Adrenal gland (tissue), 9 donors: ENCODE measurements at regions not wholly inside any gene's neighbourhood (a gene's known extent, or its start where the extent isn't known, plus 50 kb on each side); places are given as distances from the start of the nearest gene placed in this dataset.

Source experiments
- DNase-seq, 7 donors: peaks; one replicate each; pipeline ENCODE4 v3.0.0-alpha.2; 2019 to 2020
- H3K27ac ChIP-seq, 5 donors: fragments of 200-600 bp; sonication (generic) in 4 of 5; 1 replicate in 3 of 5; 2 replicates in 2 of 5; pipeline versions ENCODE4 v1.5.1 to v1.8.0; 2016 to 2020; ENCODE audit warnings: mild to moderate bottlenecking in 1 of 5
- H3K27me3 ChIP-seq: fragments of 200-600 bp; 2 replicates; pipeline ENCODE4 v1.8.0; 2021
- H3K36me3 ChIP-seq, 2 donors: fragments of 200-600 bp; replicated peaks in 1 of 2; 1 replicate in 1 of 2; 2 replicates in 1 of 2; pipeline versions ENCODE4 v1.5.1 to v1.8.0; 2018 to 2022
- H3K4me1 ChIP-seq, 2 donors: fragments of 200-600 bp; replicated peaks in 1 of 2; 1 replicate in 1 of 2; 2 replicates in 1 of 2; pipeline versions ENCODE4 v1.5.1 to v1.8.0; 2018 to 2021
- H3K4me3 ChIP-seq, 4 donors: fragments of 200-600 bp; sonication (generic) in 3 of 4; one replicate each; pipeline ENCODE4 v1.5.1; 2016 to 2018
- H3K9me3 ChIP-seq, 3 donors: fragments of 200-600 bp; sonication (generic) in 1 of 3; replicated peaks in 1 of 3; 1 replicate in 2 of 3; 2 replicates in 1 of 3; pipeline versions ENCODE4 v1.5.1 to v1.8.0; 2016 to 2021
- CTCF ChIP-seq, 6 experiments: fragments of 450-650 bp in 4 of 6; fragments of 200-600 bp in 2 of 6; sonication (generic) in 1 of 6; IDR thresholded peaks; 1 replicate in 5 of 6; 2 replicates in 1 of 6; pipeline versions ENCODE4 v1.5.1 to v1.8.0; 2016 to 2021; ENCODE audit warnings: antibody characterized with exemption in 6 of 6, mild to moderate bottlenecking in 2 of 6, moderate library complexity in 1 of 6
- POLR2A ChIP-seq, 2 donors: fragments of 450-650 bp; IDR thresholded peaks; one replicate each; pipeline ENCODE4 v1.6.1; 2017; ENCODE audit warnings: antibody characterized with exemption in 2 of 2, mild to moderate bottlenecking in 2 of 2, moderate library complexity in 1 of 2
- WGBS, 4 donors: extraction: QIAGEN DNeasy Blood & Tissue Kit in 2 of 4; methylation state at CpG; one replicate each; pipeline versions ENCODE4 v1.1.5 to v1.1.7; 2013 to 2017; 5-methylcytosine and 5-hydroxymethylcytosine counted together
- intact Hi-C, 2 donors: fragments of 100-400 bp; cut with DNase I; formaldehyde crosslinking; loops; one replicate each; pipeline versions ENCODE4 v1.14.1 to v1.15.0; 2022 to 2023
- donor health status: healthy with polysubstance abuse.
- donor health status: Bipolar disorder and iron deficiency.
- donor health status: DM: yes; HTN: yes; CAD: no.
- donor health status: DM: no; HTN: no; CAD: no.
- donor health status: DM: no; HTN: no; CAD: no.

GRCh38 chr5:116864157-116864837 lies 289.7 kb upstream of the SEMA6A start:
- Histone ChIP-seq H3K36me3 (no peaks in the 10 kb centered on the region), H3K27ac (no peak overlapping the region), H3K4me3 (no peak overlapping the region), H3K4me1 (no peaks in the 10 kb centered on the region), H3K27me3 (no peaks in the 10 kb centered on the region), H3K9me3 (no peaks in the 10 kb centered on the region)
- TF ChIP-seq CTCF (IDR thresholded peaks at IDR 0.05) = no peak
- no peak for TF ChIP-seq POLR2A (IDR thresholded peaks at IDR 0.05)
- no peak for DNase-seq
- intact Hi-C loops = no loop called here
- WGBS, 4 donors = 67 to 73% (median 68%) methylated on average over 6 to 9 of the region's 9 CpGs

DNA sequence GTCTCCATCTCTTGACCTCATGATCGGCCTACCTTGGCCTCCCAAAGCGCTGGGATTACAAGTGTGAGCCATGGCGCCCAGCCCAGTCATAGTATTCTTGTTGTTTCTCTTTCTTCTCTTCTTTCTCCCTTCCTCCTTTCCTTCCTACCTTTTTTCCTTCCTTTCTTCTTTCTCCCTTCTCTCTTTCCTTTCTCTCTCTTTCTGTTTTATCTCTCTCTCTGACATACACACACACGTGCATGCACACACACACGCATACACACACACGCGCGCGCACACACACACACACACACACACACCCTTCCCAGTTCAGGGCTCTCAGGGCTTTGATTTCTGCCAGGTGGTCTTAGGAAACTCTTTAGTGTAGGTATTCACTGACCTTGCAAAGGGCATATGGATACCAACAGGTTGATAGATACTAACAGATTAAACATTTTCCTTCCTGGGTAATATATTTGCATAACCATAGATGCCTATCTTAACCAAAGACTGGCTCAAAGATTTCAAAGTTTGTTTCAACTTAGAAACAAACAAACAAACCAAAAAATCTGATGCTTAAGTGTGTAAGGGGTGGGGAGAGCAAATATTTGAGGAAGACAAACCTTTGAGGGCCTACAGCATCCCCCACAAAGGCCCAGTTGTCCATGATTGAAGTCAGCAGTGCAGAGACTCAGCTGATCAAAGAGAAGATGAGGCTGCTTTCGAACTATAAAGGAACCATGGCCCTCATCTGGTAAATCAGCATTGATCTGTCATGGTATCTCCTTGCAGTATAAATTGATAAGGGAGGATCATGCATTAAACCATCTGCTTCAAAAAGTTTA lies 288.2 kb upstream of the SEMA6A start:
- Histone ChIP-seq H3K9me3 (no peaks in the 10 kb centered on the region), H3K36me3 (no peaks in the 10 kb centered on the region), H3K4me3 (no peak overlapping the region), H3K27ac (no peak overlapping the region), H3K27me3 (no peaks in the 10 kb centered on the region), H3K4me1 (no peaks in the 10 kb centered on the region)
- TF ChIP-seq CTCF (IDR thresholded peaks at IDR 0.05) (no peak), POLR2A (IDR thresholded peaks at IDR 0.05) (no peak)
- intact Hi-C loops = no loop called here
- no peak for DNase-seq
- 65 to 85% (median 75%) methylated on average over 10 of the region's 10 CpGs for WGBS, 4 donors

DNA sequence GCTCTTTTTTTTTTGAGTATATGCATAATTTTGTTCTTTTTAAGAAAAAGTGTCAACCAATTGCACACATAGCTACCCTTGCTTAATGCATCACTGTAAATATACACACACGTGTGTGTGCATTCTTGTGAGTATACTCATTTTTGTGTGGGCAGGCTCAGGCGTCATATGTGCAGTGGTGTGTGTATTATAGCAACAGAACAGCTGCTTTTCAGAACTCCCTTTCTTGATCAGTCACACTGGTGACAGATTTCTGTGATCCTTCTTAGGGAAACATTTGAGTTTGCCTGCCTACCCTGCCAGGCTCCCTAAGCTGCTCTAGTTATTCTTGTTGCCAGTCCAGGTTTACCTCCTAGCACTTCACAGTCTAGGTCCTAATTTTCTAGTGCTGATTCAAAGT lies 287.0 kb upstream of the SEMA6A start:
- 82 to 90% (median 87%) methylated on average over 2 of the region's 2 CpGs for whole genome bisulfite sequencing, 4 donors
- H3K36me3 ChIP-seq = no peaks in the 10 kb centered on the region
- intact Hi-C loops = no loop called here
- no peak overlapping the region for H3K27ac ChIP-seq
- no peak for TF ChIP-seq CTCF (IDR thresholded peaks at IDR 0.05)
- TF ChIP-seq POLR2A (IDR thresholded peaks at IDR 0.05) = no peak
- no peaks in the 10 kb centered on the region for H3K9me3 ChIP-seq
- H3K4me1 ChIP-seq = no peaks in the 10 kb centered on the region
- DNase-seq = no peak
- H3K4me3 ChIP-seq = no peak overlapping the region
- no peaks in the 10 kb centered on the region for H3K27me3 ChIP-seq

- TF ChIP-seq CTCF (IDR thresholded peaks at IDR 0.05) = no peak
- TF ChIP-seq POLR2A (IDR thresholded peaks at IDR 0.05) = no peak
- Histone ChIP-seq H3K4me3 (no peak overlapping the region), H3K27ac (no peak overlapping the region), H3K9me3 (no peaks in the 10 kb centered on the region), H3K4me1 (no peaks in the 10 kb centered on the region), H3K36me3 (no peaks in the 10 kb centered on the region), H3K27me3 (no peaks in the 10 kb centered on the region)
- intact Hi-C loops = no loop called here
- WGBS, 4 donors = 90 to 95% (median 92%) methylated on average over 3 of the region's 3 CpGs
- DNase-seq = no peak
These were observed 286.5 kb upstream of the SEMA6A start for GRCh38 chr5:116861097-116861496.
